CD4-positive, alpha-beta T cell (primary cell): ENCODE measurements at regions not wholly inside any gene's neighbourhood (a gene's known extent, or its start where the extent isn't known, plus 50 kb on each side); places are given as distances from the start of the nearest gene placed in this dataset.

Experiments used
- ATAC-seq: fragments of 200-7000 bp; cut with Tn5 transposase; one replicate; pipeline ENCODE4 v1.10.0; 2022; ENCODE audit warnings: mild to moderate bottlenecking; ENCODE audit not compliant: poor library complexity
- CTCF ChIA-PET: fragments of 350-600 bp; sonication (Branson Sonifier 250); formaldehyde crosslinking; loops from one replicate; lab custom pipeline; 2021; ENCODE audit warnings: antibody characterized with exemption, inconsistent platforms; lab: Charles Lee
- POLR2A ChIA-PET: fragments of 350-600 bp; sonication (Branson Sonifier 250); formaldehyde crosslinking; loops from one replicate; lab custom pipeline; 2021; ENCODE audit warnings: antibody characterized with exemption, inconsistent platforms; lab: Charles Lee
- DNase-seq, 14 experiments: peaks; one replicate each; pipeline ENCODE4 v3.0.0-alpha.2; 2013 to 2020; ENCODE audit warnings: mixed read lengths in 2 of 14
- H3K27ac ChIP-seq, 2 donors: one replicate each; pipeline versions ENCODE4 v1.5.1 to v1.7.0; 2013; ENCODE audit warnings: low read length in 2 of 2, low read depth in 1 of 2, mild to moderate bottlenecking in 1 of 2
- H3K27me3 ChIP-seq, 2 experiments: 1 replicate in 1 of 2; 2 replicates in 1 of 2; pipeline versions ENCODE4 v1.6.1 to v1.7.0; 2013; ENCODE audit warnings: low read length in 2 of 2, control low read depth in 1 of 2, mild to moderate bottlenecking in 1 of 2, moderate library complexity in 1 of 2; ENCODE audit not compliant: insufficient read depth in 2 of 2, control insufficient read depth in 1 of 2
- H3K36me3 ChIP-seq: one replicate; pipeline ENCODE4 v1.6.1; 2013; ENCODE audit warnings: low read length, control low read depth; ENCODE audit not compliant: insufficient read depth
- H3K4me1 ChIP-seq: one replicate; pipeline ENCODE4 v1.6.1; 2013; ENCODE audit warnings: low read length, control low read depth; ENCODE audit not compliant: insufficient read depth
- H3K4me3 ChIP-seq: one replicate; pipeline ENCODE4 v1.5.1; 2013; ENCODE audit warnings: mild to moderate bottlenecking, low read length, moderate library complexity
- H3K9me3 ChIP-seq, 2 experiments: 1 replicate in 1 of 2; 2 replicates in 1 of 2; pipeline versions ENCODE4 v1.6.1 to v1.7.0; 2013; ENCODE audit warnings: low read length in 2 of 2, mild to moderate bottlenecking in 2 of 2, control low read depth in 1 of 2, moderate library complexity in 1 of 2; ENCODE audit not compliant: control insufficient read depth in 1 of 2, insufficient read depth in 1 of 2
- H3K27ac Mint-ChIP-seq: one replicate; pipeline ENCODE4 v1.8.0; 2020; ENCODE audit warnings: mixed read lengths
- H3K27me3 Mint-ChIP-seq: one replicate; pipeline ENCODE4 v1.8.0; 2021; ENCODE audit warnings: mixed read lengths
- H3K36me3 Mint-ChIP-seq: one replicate; pipeline ENCODE4 v1.8.0; 2021; ENCODE audit warnings: low read depth, mixed read lengths
- H3K4me1 Mint-ChIP-seq: one replicate; pipeline ENCODE4 v1.8.0; 2021; ENCODE audit warnings: low read depth, mixed read lengths
- H3K4me3 Mint-ChIP-seq: one replicate; pipeline ENCODE4 v1.8.0; 2020; ENCODE audit warnings: mild to moderate bottlenecking, mixed read lengths
- H3K9me3 Mint-ChIP-seq: one replicate; pipeline ENCODE4 v1.8.0; 2020; ENCODE audit warnings: mixed read lengths
- intact Hi-C, 2 experiments: fragments of 100-400 bp; cut with DNase I in 1 of 2; cut with micrococcal nuclease in 1 of 2; formaldehyde crosslinking; loops; one replicate each; pipeline versions ENCODE4 v1.15.1 to v1.9.0; 2023 to 2025; cut with DNase I, micrococcal nuclease
- TF ChIP-seq, protein P1 (sequence below): fragments of 200-600 bp; IDR thresholded peaks from one replicate; pipeline ENCODE4 v1.8.0; 2022; ENCODE audit warnings: antibody characterized with exemption, mild to moderate bottlenecking

DNA sequence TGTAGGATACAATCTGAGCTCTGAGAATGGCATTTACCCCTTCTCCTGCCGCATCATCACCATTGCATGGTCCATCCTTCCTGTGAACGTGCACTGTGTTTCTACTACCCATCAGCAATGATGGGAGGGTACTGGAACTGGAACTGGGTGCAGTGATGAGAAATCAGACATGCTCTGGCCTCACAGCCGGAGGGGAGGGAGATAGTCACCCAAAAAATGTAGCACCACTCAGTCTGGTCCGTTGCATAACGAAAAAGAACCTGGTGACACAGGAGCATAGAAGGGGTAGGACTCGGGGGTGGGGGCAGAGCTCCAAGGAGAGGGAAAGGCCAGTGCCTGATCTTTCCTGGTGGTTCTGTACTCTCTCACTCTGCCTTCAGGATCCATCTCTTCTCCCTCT is 205.0 kb downstream of the RPLP1 start:
- Histone ChIP-seq H3K36me3 (no peaks in the 10 kb centered on the region), H3K9me3 (no peaks in the 10 kb centered on the region), H3K27ac (no peak overlapping the region), H3K27me3 (no peaks in the 10 kb centered on the region), H3K4me1 (no peaks in the 10 kb centered on the region), H3K4me3 (no peak overlapping the region)
- Mint-ChIP-seq H3K27ac (no peak overlapping the region), H3K4me3 (no peak overlapping the region), H3K4me1 (no peaks in the 10 kb centered on the region), H3K36me3 (no peaks in the 10 kb centered on the region), H3K27me3 (no peaks in the 10 kb centered on the region), H3K9me3 (no peaks in the 10 kb centered on the region)
- ChIA-PET CTCF (no interaction called here), POLR2A (interaction anchor here (0.6 kb wide), 1 partner anchor 67 kb away, joined by 3 read pairs; no protein-coding TSS in a partner anchor)
- TF ChIP-seq, protein P1, sequence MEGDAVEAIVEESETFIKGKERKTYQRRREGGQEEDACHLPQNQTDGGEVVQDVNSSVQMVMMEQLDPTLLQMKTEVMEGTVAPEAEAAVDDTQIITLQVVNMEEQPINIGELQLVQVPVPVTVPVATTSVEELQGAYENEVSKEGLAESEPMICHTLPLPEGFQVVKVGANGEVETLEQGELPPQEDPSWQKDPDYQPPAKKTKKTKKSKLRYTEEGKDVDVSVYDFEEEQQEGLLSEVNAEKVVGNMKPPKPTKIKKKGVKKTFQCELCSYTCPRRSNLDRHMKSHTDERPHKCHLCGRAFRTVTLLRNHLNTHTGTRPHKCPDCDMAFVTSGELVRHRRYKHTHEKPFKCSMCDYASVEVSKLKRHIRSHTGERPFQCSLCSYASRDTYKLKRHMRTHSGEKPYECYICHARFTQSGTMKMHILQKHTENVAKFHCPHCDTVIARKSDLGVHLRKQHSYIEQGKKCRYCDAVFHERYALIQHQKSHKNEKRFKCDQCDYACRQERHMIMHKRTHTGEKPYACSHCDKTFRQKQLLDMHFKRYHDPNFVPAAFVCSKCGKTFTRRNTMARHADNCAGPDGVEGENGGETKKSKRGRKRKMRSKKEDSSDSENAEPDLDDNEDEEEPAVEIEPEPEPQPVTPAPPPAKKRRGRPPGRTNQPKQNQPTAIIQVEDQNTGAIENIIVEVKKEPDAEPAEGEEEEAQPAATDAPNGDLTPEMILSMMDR = no peak
- ATAC-seq (no peak), DNase-seq (no peak)
- intact Hi-C loops = no loop called here

DNA sequence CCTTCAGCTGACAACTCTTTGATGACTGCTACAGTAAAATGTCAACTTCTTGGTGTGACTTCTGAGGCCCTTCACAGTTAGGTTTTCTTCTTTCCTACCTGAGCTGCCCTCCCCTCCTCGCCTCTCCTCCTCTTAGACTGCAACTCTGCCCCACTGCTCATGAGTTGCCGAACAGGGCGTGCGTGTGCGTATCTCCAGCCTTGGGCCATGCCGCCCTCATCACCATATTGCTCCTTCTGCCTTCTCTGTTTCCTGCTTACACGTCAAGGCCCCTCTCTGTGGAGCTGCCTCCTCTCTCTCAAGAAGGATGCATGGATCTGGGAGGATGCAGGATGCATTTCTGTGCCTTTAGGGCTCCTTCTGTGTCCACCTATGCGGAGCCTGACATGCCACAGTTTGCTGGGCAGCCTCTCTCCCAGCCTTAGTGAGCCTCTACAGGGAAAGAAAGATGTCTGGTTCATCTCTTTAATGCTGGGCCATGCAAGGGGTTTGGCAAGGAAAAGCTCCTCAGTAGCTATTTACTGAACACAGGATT is 205.9 kb downstream of the RPLP1 start:
- no peaks in the 10 kb centered on the region for H3K36me3 Mint-ChIP-seq
- H3K4me3 ChIP-seq = no peak overlapping the region
- H3K36me3 ChIP-seq = no peaks in the 10 kb centered on the region
- ChIA-PET POLR2A (no interaction called here), CTCF (no interaction called here)
- H3K9me3 Mint-ChIP-seq = no peaks in the 10 kb centered on the region
- DNase-seq = no peak
- no peaks in the 10 kb centered on the region for H3K4me1 ChIP-seq
- no peak overlapping the region for H3K27ac Mint-ChIP-seq
- H3K4me3 Mint-ChIP-seq = no peak overlapping the region
- intact Hi-C loops = no loop called here
- no peaks in the 10 kb centered on the region for H3K27me3 Mint-ChIP-seq
- no peaks in the 10 kb centered on the region for H3K27me3 ChIP-seq
- H3K9me3 ChIP-seq = no peaks in the 10 kb centered on the region
- TF ChIP-seq, protein P1 = no peak
- H3K4me1 Mint-ChIP-seq = peaks cover 6% of the 10 kb centered on the region
- H3K27ac ChIP-seq = no peak overlapping the region
- ATAC-seq = no peak

DNA sequence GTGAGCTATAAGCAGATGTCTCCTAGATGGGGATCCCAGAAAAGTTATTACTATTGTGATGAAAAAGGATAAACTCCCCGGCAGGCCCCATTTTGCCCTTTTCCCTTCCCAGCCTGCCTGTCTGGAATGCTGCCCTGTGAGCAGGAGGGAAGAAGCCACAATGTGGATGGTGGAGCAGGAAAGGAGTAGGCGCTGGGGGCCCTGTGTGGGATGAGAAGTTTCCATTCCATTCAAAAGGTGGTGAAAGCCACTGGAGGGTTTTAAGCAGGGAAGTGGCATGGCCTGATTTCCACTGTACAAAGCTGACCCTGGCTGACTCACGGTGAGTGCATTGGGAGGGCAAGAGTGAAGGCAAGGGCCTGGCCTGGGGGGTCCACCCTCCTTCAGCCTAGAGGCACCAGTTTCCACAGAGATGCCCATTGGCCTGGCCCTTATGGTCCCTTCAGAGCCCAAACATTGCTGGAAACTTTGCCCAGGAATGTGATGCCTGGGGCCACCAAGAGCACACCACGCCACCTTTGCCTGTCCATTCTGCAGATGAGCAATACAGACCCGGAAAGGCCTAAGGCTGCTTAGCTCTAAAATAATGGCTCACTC is 206.9 kb downstream of the RPLP1 start:
- intact Hi-C loops = no loop called here
- ChIA-PET POLR2A (no interaction called here), CTCF (no interaction called here)
- no peak for ATAC-seq
- TF ChIP-seq, protein P1 = no peak
- Histone ChIP-seq H3K4me1 (no peaks in the 10 kb centered on the region), H3K27me3 (no peaks in the 10 kb centered on the region), H3K4me3 (no peak overlapping the region), H3K27ac (no peak overlapping the region), H3K36me3 (no peaks in the 10 kb centered on the region), H3K9me3 (no peaks in the 10 kb centered on the region)
- H3K4me3 Mint-ChIP-seq = no peak overlapping the region
- no peaks in the 10 kb centered on the region for H3K36me3 Mint-ChIP-seq
- H3K27me3 Mint-ChIP-seq = no peaks in the 10 kb centered on the region
- no peaks in the 10 kb centered on the region for H3K9me3 Mint-ChIP-seq
- DNase-seq = no peak
- peaks cover 6% of the 10 kb centered on the region for H3K4me1 Mint-ChIP-seq
- no peak overlapping the region for H3K27ac Mint-ChIP-seq
